Ovary (tissue), 3 donors: ENCODE measurements at regions not wholly inside any gene's neighbourhood (a gene's known extent, or its start where the extent isn't known, plus 50 kb on each side); places are given as distances from the start of the nearest gene placed in this dataset.

Experiments
- CTCF ChIP-seq, 3 donors: fragments of 450-650 bp in 2 of 3; fragments of 200-600 bp in 1 of 3; IDR thresholded peaks; one replicate each; pipeline versions ENCODE4 v1.5.1 to v1.8.0; 2016 to 2022; ENCODE audit warnings: antibody characterized with exemption in 3 of 3, mild to moderate bottlenecking in 1 of 3
- EP300 ChIP-seq: sonication (generic); formaldehyde crosslinking; IDR thresholded peaks from one replicate; pipeline ENCODE4 v1.6.1; 2017; ENCODE audit warnings: antibody characterized with exemption
- POLR2A ChIP-seq: fragments of 450-650 bp; IDR thresholded peaks from one replicate; pipeline ENCODE4 v1.6.1; 2017; ENCODE audit warnings: antibody characterized with exemption, mild to moderate bottlenecking, moderate library complexity
- donor health status: DM: no; HTN: no; CAD: no.

GRCh38 chr4:124212815-124213630, 499.5 kb downstream of the ANKRD50 start:
- TF ChIP-seq CTCF (IDR thresholded peaks at IDR 0.05) (no peak), POLR2A (no peak), EP300 (no peak)
